ENCODE measurements at regions not wholly inside any gene's neighbourhood (a gene's known extent, or its start where the extent isn't known, plus 50 kb on each side); places are given as distances from the start of the nearest gene placed in this dataset.

GRCh38 chr18:27483276-27483675 lies 298.2 kb upstream of the CHST9 start:
- ChIA-PET RAD21 (ENCODE audit: low non-redundant PET in 1 of 2, low total read pairs in 2 of 2, uncharacterized antibody in 2 of 2, unreplicated experiment in 2 of 2) (no interaction called here), POLR2A (no interaction called here), CTCF (no interaction called here)
- no peaks in the 10 kb centered on the region for H3K27me3 ChIP-seq (ENCODE audit: insufficient read depth, low read length)
- H3K36me3 ChIP-seq (ENCODE audit: control insufficient read depth in 1 of 2, insufficient read depth in 2 of 2, low read length in 2 of 2): no peaks in the 10 kb centered on the region
- H2AFZ ChIP-seq (ENCODE audit: low read depth, low read length, poor library complexity, severe bottlenecking): no peak overlapping the region
- no peaks in the 10 kb centered on the region for H4K20me1 ChIP-seq (ENCODE audit: insufficient read depth)
- ATAC-seq (no peak), DNase-seq (ENCODE audit: low read depth, low spot score) (no peak)
- no peak overlapping the region for H3K4me2 ChIP-seq (ENCODE audit: low read length)
- H3K4me3 ChIP-seq (replicated peaks in 1 of 2; ENCODE audit: low read depth in 1 of 2, low read length in 2 of 2): no peak overlapping the region
- no peak overlapping the region for H3K27ac ChIP-seq (ENCODE audit: low read depth, low read length)
- H3K9me3 ChIP-seq (ENCODE audit: control insufficient read depth in 1 of 2, insufficient read depth in 1 of 2, low read depth in 1 of 2, low read length in 2 of 2): peaks cover 0 to 2% of the 10 kb centered on the region in 2 experiments; a peak in 1 of 4 replicates
- H3K4me1 ChIP-seq (ENCODE audit: control insufficient read depth in 1 of 2, insufficient read depth in 2 of 2, low read length in 2 of 2): no peaks in the 10 kb centered on the region
- H3K9me2 ChIP-seq (ENCODE audit: insufficient read depth): no peaks in the 10 kb centered on the region
- intact Hi-C loops (cut with micrococcal nuclease): no loop called here
- no peak overlapping the region for H3K9ac ChIP-seq (ENCODE audit: low read length)
- no TSS peak for BruUV-seq (replicated peaks)
- no peaks in the 10 kb centered on the region for H3K79me2 ChIP-seq (ENCODE audit: insufficient read depth, low read length)
- TF ChIP-seq SIN3A (IDR thresholded peaks at IDR 0.05; ENCODE audit: low read depth) (no peak), FOSL1 (IDR thresholded peaks at IDR 0.05; ENCODE audit: low read depth) (no peak), YY1 (IDR thresholded peaks at IDR 0.05; ENCODE audit: extremely low read depth, insufficient replicate concordance, low read depth, low read length) (no peak), EZH2phosphoT487 (IDR thresholded peaks at IDR 0.05; ENCODE audit: borderline replicate concordance) (no peak), POLR2A (IDR thresholded peaks at IDR 0.05; ENCODE audit: borderline replicate concordance, extremely low read depth, insufficient read depth, insufficient read length) (no peak)

GRCh38 chr18:27478459-27478858 lies 293.4 kb upstream of the CHST9 start:
- no peak overlapping the region for H3K27ac ChIP-seq (ENCODE audit: low read depth, low read length)
- ChIA-PET CTCF (no interaction called here), RAD21 (ENCODE audit: low non-redundant PET in 1 of 2, low total read pairs in 2 of 2, uncharacterized antibody in 2 of 2, unreplicated experiment in 2 of 2) (no interaction called here), POLR2A (no interaction called here)
- no peaks in the 10 kb centered on the region for H3K27me3 ChIP-seq (ENCODE audit: insufficient read depth, low read length)
- peaks cover 0 to 7% of the 10 kb centered on the region in 2 experiments; a peak in 1 of 4 replicates for H3K9me3 ChIP-seq (ENCODE audit: control insufficient read depth in 1 of 2, insufficient read depth in 1 of 2, low read depth in 1 of 2, low read length in 2 of 2)
- no peak overlapping the region for H3K4me3 ChIP-seq (replicated peaks in 1 of 2; ENCODE audit: low read depth in 1 of 2, low read length in 2 of 2)
- H3K4me2 ChIP-seq (ENCODE audit: low read length): no peak overlapping the region
- no peak for DNase-seq (ENCODE audit: low read depth, low spot score)
- H3K36me3 ChIP-seq (ENCODE audit: control insufficient read depth in 1 of 2, insufficient read depth in 2 of 2, low read length in 2 of 2): no peaks in the 10 kb centered on the region
- H3K9ac ChIP-seq (ENCODE audit: low read length): no peak overlapping the region
- BruUV-seq (replicated peaks): no TSS peak
- no peak for ATAC-seq
- no peak overlapping the region for H2AFZ ChIP-seq (ENCODE audit: low read depth, low read length, poor library complexity, severe bottlenecking)
- intact Hi-C loops (cut with micrococcal nuclease): no loop called here
- no peaks in the 10 kb centered on the region for H3K4me1 ChIP-seq (ENCODE audit: control insufficient read depth in 1 of 2, insufficient read depth in 2 of 2, low read length in 2 of 2)
- H3K79me2 ChIP-seq (ENCODE audit: insufficient read depth, low read length): no peaks in the 10 kb centered on the region
- no peaks in the 10 kb centered on the region for H4K20me1 ChIP-seq (ENCODE audit: insufficient read depth)
- TF ChIP-seq RAD21 (IDR thresholded peaks at IDR 0.05; ENCODE audit: low read depth): no peak
- H3K9me2 ChIP-seq (ENCODE audit: insufficient read depth): no peaks in the 10 kb centered on the region

Data from HCT116 (cell line).